ENCODE measurements at regions not wholly inside any gene's neighbourhood (a gene's known extent, or its start where the extent isn't known, plus 50 kb on each side); places are given as distances from the start of the nearest gene placed in this dataset.
A peak's percentile ranks its signal among the peaks of the same experiment; 100 is the strongest.

- Mint-ChIP-seq H3K36me3 (ENCODE audit: insufficient read depth in 1 of 3, low read depth in 3 of 3) (no peaks in the 10 kb centered on the region), H3K4me1 (peaks cover 2 to 8% of the 10 kb centered on the region in 2 experiments; a peak in 2 of 4 replicates), H3K27ac (peak overlapping the region in 2 of 3 experiments; percentile 3 to 39; a peak in 2 of 7 replicates), H3K4me3 (no peak overlapping the region), H3K27me3 (ENCODE audit: low read depth) (no peaks in the 10 kb centered on the region), H3K9me3 (no peaks in the 10 kb centered on the region)
- H3K56ac ChIP-seq (ENCODE audit: insufficient read length, low read depth, low read length), result no peak overlapping the region
- no peaks in the 10 kb centered on the region for H3K9me3 ChIP-seq (ENCODE audit: control insufficient read depth, low read depth, low read length)
- H3K27me3 ChIP-seq (ENCODE audit: insufficient read depth, low read length), result no peaks in the 10 kb centered on the region
- DNase-seq, result no peak
- H2BK5ac ChIP-seq (ENCODE audit: insufficient read length, low read length), result no peak overlapping the region
- no peaks in the 10 kb centered on the region for H3K79me1 ChIP-seq (ENCODE audit: insufficient read depth, low read depth, low read length, poor library complexity, severe bottlenecking)
- no peak overlapping the region for H3K18ac ChIP-seq (ENCODE audit: insufficient read length, low read depth, low read length)
- H2BK120ac ChIP-seq (ENCODE audit: low read depth, low read length, poor library complexity, severe bottlenecking), result no peak overlapping the region
- H3K27ac ChIP-seq (ENCODE audit: insufficient read length, low read depth, low read length), result no peak overlapping the region
- H3K9ac ChIP-seq (ENCODE audit: extremely low read depth, insufficient read length, low read length), result no peak overlapping the region
- no peak overlapping the region for H4K91ac ChIP-seq (ENCODE audit: insufficient read length, low read depth, low read length)
- no peak overlapping the region for H3K23ac ChIP-seq (ENCODE audit: insufficient read length, low read depth, low read length)
- H3K4me2 ChIP-seq (ENCODE audit: insufficient read depth, insufficient read length, low read length), result no peak overlapping the region
- H2AFZ ChIP-seq (ENCODE audit: low read length), result no peak overlapping the region
- H4K20me1 ChIP-seq (ENCODE audit: control insufficient read depth, insufficient read depth, insufficient read length), result no peaks in the 10 kb centered on the region
- H3K4ac ChIP-seq (ENCODE audit: low read depth, low read length), result no peak overlapping the region
- H3K14ac ChIP-seq (ENCODE audit: insufficient read depth, low read length), result no peak overlapping the region
- H3T11ph ChIP-seq (ENCODE audit: low read length), result no peak overlapping the region
- H3K4me1 ChIP-seq (ENCODE audit: insufficient read depth, low read length), result no peaks in the 10 kb centered on the region
- no peak overlapping the region for H2BK12ac ChIP-seq (ENCODE audit: insufficient read length, low read depth, low read length)
- H4K8ac ChIP-seq (replicated peaks; ENCODE audit: insufficient read length, low read depth, low read length), result no peak overlapping the region
- no peak for TF ChIP-seq CTCF (conservative IDR thresholded peaks at IDR 0.05)
- WGBS (ENCODE audit: extremely low coverage, insufficient read length, low lambda C conversion rate), result no CpG with 5 or more reads among the region's 2 CpGs
- H3K23me2 ChIP-seq (ENCODE audit: insufficient read length, low read depth, low read length, poor library complexity, severe bottlenecking), result no peaks in the 10 kb centered on the region
- H2AK5ac ChIP-seq (ENCODE audit: insufficient read length, low read length), result no peak overlapping the region
- H2BK20ac ChIP-seq (ENCODE audit: low read depth, low read length, poor library complexity, severe bottlenecking), result no peak overlapping the region
- H2BK15ac ChIP-seq (ENCODE audit: low read depth, low read length), result no peak overlapping the region
- H4K5ac ChIP-seq (ENCODE audit: insufficient read length, low read depth, low read length), result no peak overlapping the region
- no peaks in the 10 kb centered on the region for H3K79me2 ChIP-seq (ENCODE audit: insufficient read depth, low read length)
Observed at GRCh38 chr18:30578707-30579106, 463.8 kb downstream of the DSC3 start.
